SK-N-SH (cell line): ENCODE measurements at regions not wholly inside any gene's neighbourhood (a gene's known extent, or its start where the extent isn't known, plus 50 kb on each side); places are given as distances from the start of the nearest gene placed in this dataset.

Experiments used
- CTCF ChIA-PET: fragments of 300-600, 350-600 bp; formaldehyde crosslinking; extraction: SDS; loops from one replicate; lab custom pipeline; 2021; lab: Yijun Ruan, JAX
- POLR2A ChIA-PET: fragments of 350-600 bp; sonication (Branson Sonifier 250); formaldehyde crosslinking; extraction: SDS; loops from one replicate; lab custom pipeline; 2020; ENCODE audit warnings: antibody characterized with exemption, inconsistent platforms; lab: Yijun Ruan, JAX
- DNase-seq: peaks from one replicate; pipeline ENCODE4 v3.0.0; 2012
- H2AFZ ChIP-seq: fragments of 200-600 bp; sonication (generic); 2 replicates; pipeline ENCODE4 v1.8.1; 2016; ENCODE audit warnings: antibody characterized with exemption, mild to moderate bottlenecking, low read depth
- H3F3A ChIP-seq: fragments of 200-600 bp; sonication (generic); replicated peaks from 2 replicates; pipeline ENCODE3; 2016; ENCODE audit warnings: antibody characterized with exemption, mild to moderate bottlenecking; ENCODE audit not compliant: insufficient read depth
- H3K27ac ChIP-seq, 2 experiments: fragments of 200-500 bp in 1 of 2; fragments of 200-600 bp in 1 of 2; sonication (Bioruptor generic) in 1 of 2; sonication (generic), shearing (Covaris generic) in 1 of 2; 2 replicates each; pipeline versions ENCODE4 v1.5.1 to v1.6.1; 2014 to 2016; ENCODE audit warnings: low read depth in 2 of 2, inconsistent platforms in 1 of 2, low read length in 1 of 2, mild to moderate bottlenecking in 1 of 2, mixed read lengths in 1 of 2
- H3K27me3 ChIP-seq: fragments of 200-600 bp; sonication (generic), shearing (Covaris generic); 2 replicates; pipeline ENCODE4 v1.6.1; 2016; ENCODE audit warnings: mixed run types; ENCODE audit not compliant: insufficient read depth
- H3K36me3 ChIP-seq, 2 experiments: fragments of 200-500 bp in 1 of 2; fragments of 200-600 bp in 1 of 2; sonication (Bioruptor generic) in 1 of 2; sonication (generic) in 1 of 2; replicated peaks in 1 of 2; 2 replicates each; pipeline versions ENCODE3 to v1.5.1; 2014 to 2016; ENCODE audit warnings: low read length in 1 of 2, mild to moderate bottlenecking in 1 of 2; ENCODE audit not compliant: insufficient read depth in 2 of 2, control insufficient read depth in 1 of 2
- H3K4me1 ChIP-seq, 2 experiments: fragments of 200-500 bp in 1 of 2; fragments of 200-600 bp in 1 of 2; sonication (Bioruptor generic) in 1 of 2; sonication (generic), shearing (Covaris generic) in 1 of 2; 2 replicates each; pipeline versions ENCODE4 v1.5.1 to v1.6.1; 2014 to 2016; ENCODE audit warnings: low read depth in 1 of 2, low read length in 1 of 2, mixed run types in 1 of 2; ENCODE audit not compliant: insufficient read depth in 2 of 2, control insufficient read depth in 1 of 2
- H3K4me2 ChIP-seq: fragments of 200-600 bp; sonication (generic), shearing (Covaris generic); 2 replicates; pipeline ENCODE4 v1.6.1; 2017; ENCODE audit warnings: mixed run types
- H3K4me3 ChIP-seq, 2 experiments: fragments of 200-500 bp in 1 of 2; fragments of 200-600 bp in 1 of 2; sonication (Bioruptor generic) in 1 of 2; sonication (generic), shearing (Covaris generic) in 1 of 2; 2 replicates each; pipeline versions ENCODE4 v1.5.1 to v1.8.1; 2014 to 2016; ENCODE audit warnings: low read depth in 2 of 2, inconsistent platforms in 1 of 2, low read length in 1 of 2, mild to moderate bottlenecking in 1 of 2, mixed read lengths in 1 of 2, moderate library complexity in 1 of 2
- H3K79me2 ChIP-seq: fragments of 200-600 bp; sonication (generic); 2 replicates; pipeline ENCODE4 v1.8.1; 2017; ENCODE audit warnings: mild to moderate bottlenecking; ENCODE audit not compliant: insufficient read depth
- H3K9ac ChIP-seq: fragments of 200-600 bp; sonication (generic); 2 replicates; pipeline ENCODE4 v1.6.1; 2017; ENCODE audit warnings: mixed run types
- H3K9me2 ChIP-seq: fragments of 200-600 bp; sonication (generic); 2 replicates; pipeline ENCODE4 v1.6.1; 2017; ENCODE audit warnings: mixed run types
- H3K9me3 ChIP-seq: fragments of 200-600 bp; sonication (generic); 2 replicates; pipeline ENCODE4 v1.6.1; 2017; ENCODE audit warnings: mixed run types, mild to moderate bottlenecking, moderate library complexity
- H4K20me1 ChIP-seq: fragments of 200-600 bp; sonication (generic); 2 replicates; pipeline ENCODE4 v1.6.1; 2017; ENCODE audit warnings: mild to moderate bottlenecking, mixed run types; ENCODE audit not compliant: insufficient read depth
- CHD2 ChIP-seq: fragments of 150-350 bp; IDR thresholded peaks from 2 replicates; pipeline ENCODE4 v1.6.1; 2018; ENCODE audit warnings: low read length; ENCODE audit not compliant: partially characterized antibody
- EP300 ChIP-seq, 2 experiments: IDR thresholded peaks; 2 replicates each; pipeline versions ENCODE4 v1.4.0 to v1.6.1; 2012; ENCODE audit warnings: borderline replicate concordance in 1 of 2, low read depth in 1 of 2, low read length in 1 of 2
- EZH2phosphoT487 ChIP-seq: fragments of 200-600 bp; sonication (generic); IDR thresholded peaks from 2 replicates; pipeline ENCODE4 v1.6.1; 2017; ENCODE audit warnings: low read depth, mixed run types, mild to moderate bottlenecking, antibody characterized with exemption, moderate library complexity, borderline replicate concordance
- FOSL2 ChIP-seq: IDR thresholded peaks from 2 replicates; pipeline ENCODE4 v1.4.0; 2012; ENCODE audit warnings: low read depth, mild to moderate bottlenecking, moderate library complexity, borderline replicate concordance
- GABPA ChIP-seq: IDR thresholded peaks from 2 replicates; pipeline ENCODE4 v1.4.0; 2012; ENCODE audit warnings: low read depth, mild to moderate bottlenecking
- IRF3 ChIP-seq: fragments of 150-350 bp; IDR thresholded peaks from 2 replicates; pipeline ENCODE4 v1.6.1; 2016; ENCODE audit warnings: mild to moderate bottlenecking, low read depth, low read length
- JUND ChIP-seq: IDR thresholded peaks from 2 replicates; pipeline ENCODE4 v1.4.0; 2012
- MXI1 ChIP-seq: IDR thresholded peaks from 2 replicates; pipeline ENCODE4 v1.6.1; 2012; ENCODE audit warnings: mild to moderate bottlenecking, low read depth, low read length, improper control_type of control experiment
- POLR2AphosphoS5 ChIP-seq: IDR thresholded peaks from 2 replicates; pipeline ENCODE4 v1.6.1; 2012; ENCODE audit warnings: low read depth, low read length
- RAD21 ChIP-seq: IDR thresholded peaks from 2 replicates; pipeline ENCODE4 v1.6.1; 2012; ENCODE audit warnings: mild to moderate bottlenecking, low read length
- RCOR1 ChIP-seq: fragments of 150-350 bp; IDR thresholded peaks from 2 replicates; pipeline ENCODE4 v1.6.1; 2017; ENCODE audit warnings: antibody characterized with exemption, low read length
- RFX5 ChIP-seq: IDR thresholded peaks from 2 replicates; pipeline ENCODE4 v1.6.1; 2012; ENCODE audit warnings: mild to moderate bottlenecking, improper control_type of control experiment, low read length
- RXRA ChIP-seq: IDR thresholded peaks from 2 replicates; pipeline ENCODE4 v1.4.0; 2012; ENCODE audit warnings: low read depth, mild to moderate bottlenecking, borderline replicate concordance
- SMC3 ChIP-seq: IDR thresholded peaks from 2 replicates; pipeline ENCODE4 v1.6.1; 2012; ENCODE audit warnings: low read depth, low read length, improper control_type of control experiment
- TCF12 ChIP-seq: IDR thresholded peaks from 2 replicates; pipeline ENCODE4 v1.4.0; 2012
- TEAD4 ChIP-seq: IDR thresholded peaks from 2 replicates; pipeline ENCODE4 v1.4.0; 2012; ENCODE audit warnings: mild to moderate bottlenecking, borderline replicate concordance; ENCODE audit not compliant: insufficient read depth
- USF1 ChIP-seq: IDR thresholded peaks from 2 replicates; pipeline ENCODE4 v1.4.0; 2012; ENCODE audit warnings: low read depth, borderline replicate concordance
- USF2 ChIP-seq: fragments of 150-350 bp; IDR thresholded peaks from 2 replicates; pipeline ENCODE4 v1.6.1; 2017; ENCODE audit warnings: antibody characterized with exemption, low read length, low read depth, borderline replicate concordance
- ZBTB33 ChIP-seq: IDR thresholded peaks from 2 replicates; pipeline ENCODE4 v1.4.0; 2012; ENCODE audit warnings: low read depth, borderline replicate concordance
- WGBS: methylation state at CpG from one replicate; pipeline ENCODE4 v1.1.6; 2017; ENCODE audit warnings: low lambda C conversion rate; 5-methylcytosine and 5-hydroxymethylcytosine counted together
- TF ChIP-seq, protein P1 (sequence below): IDR thresholded peaks from 2 replicates; pipeline ENCODE4 v1.4.0; 2012; ENCODE audit warnings: low read depth

- H3K9ac ChIP-seq = no peak overlapping the region
- TF ChIP-seq MXI1 (no peak), IRF3 (no peak), RAD21 (no peak), USF2 (no peak), JUND (no peak), RXRA (no peak)
- TF ChIP-seq, protein P1, sequence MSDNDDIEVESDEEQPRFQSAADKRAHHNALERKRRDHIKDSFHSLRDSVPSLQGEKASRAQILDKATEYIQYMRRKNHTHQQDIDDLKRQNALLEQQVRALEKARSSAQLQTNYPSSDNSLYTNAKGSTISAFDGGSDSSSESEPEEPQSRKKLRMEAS = no peak
- CTCF ChIA-PET = no interaction called here
- no peaks in the 10 kb centered on the region for H3K36me3 ChIP-seq
- no peak overlapping the region for H3K4me3 ChIP-seq
- no peaks in the 10 kb centered on the region for H3K9me3 ChIP-seq
- no peaks in the 10 kb centered on the region for H3K79me2 ChIP-seq
- WGBS = 21% methylated on average over 7 of the region's 7 CpGs
- no peak overlapping the region for H3K4me2 ChIP-seq
- no peak overlapping the region for H3K27ac ChIP-seq
- peaks cover 0 to 9% of the 10 kb centered on the region in 2 experiments; a peak in 1 of 4 replicates for H3K4me1 ChIP-seq
- no peaks in the 10 kb centered on the region for H3K9me2 ChIP-seq
- POLR2A ChIA-PET = no interaction called here
- DNase-seq = no peak
- no peak overlapping the region for H2AFZ ChIP-seq
- no peaks in the 10 kb centered on the region for H3F3A ChIP-seq
- H3K27me3 ChIP-seq = no peaks in the 10 kb centered on the region
- no peaks in the 10 kb centered on the region for H4K20me1 ChIP-seq
These were observed 793.7 kb upstream of the EEF2KMT start for GRCh38 chr16:5891296-5891695.

GRCh38 chr16:5885521-5885920, 787.9 kb upstream of the EEF2KMT start:
- H3K4me2 ChIP-seq = no peak overlapping the region

More at GRCh38 chr16:5885521-5885920, 787.9 kb upstream of the EEF2KMT start:
- Histone ChIP-seq H3K9me2 (no peaks in the 10 kb centered on the region), H3K79me2 (no peaks in the 10 kb centered on the region), H3K9ac (no peak overlapping the region), H4K20me1 (no peaks in the 10 kb centered on the region), H2AFZ (no peak overlapping the region), H3K9me3 (no peaks in the 10 kb centered on the region), H3K27ac (no peak overlapping the region), H3K4me3 (no peak overlapping the region), H3K36me3 (no peaks in the 10 kb centered on the region), H3F3A (no peaks in the 10 kb centered on the region), H3K27me3 (no peaks in the 10 kb centered on the region), H3K4me1 (no peaks in the 10 kb centered on the region)
- POLR2A ChIA-PET = no interaction called here
- TF ChIP-seq CHD2 = no peak
- no peak for TF ChIP-seq TEAD4
- no peak for TF ChIP-seq USF1
- TF ChIP-seq RAD21 = no peak
- TF ChIP-seq FOSL2 = no peak
- TF ChIP-seq GABPA = no peak
- TF ChIP-seq IRF3 = no peak
- TF ChIP-seq RCOR1 = no peak
- no peak for TF ChIP-seq ZBTB33
- no peak for TF ChIP-seq TCF12
- TF ChIP-seq USF2 = no peak
- no peak for TF ChIP-seq RFX5
- TF ChIP-seq EZH2phosphoT487 = no peak
- TF ChIP-seq EP300 (IDR thresholded peaks at IDR 0.05; ENCODE audit: borderline replicate concordance in 1 of 2, low read depth in 1 of 2, low read length in 1 of 2) = no peak
- no peak for TF ChIP-seq POLR2AphosphoS5
- TF ChIP-seq SMC3 = no peak
- DNase-seq = no peak
- WGBS = 14% methylated on average over 6 of the region's 6 CpGs
- CTCF ChIA-PET = interaction anchor here (0.6 kb wide), 1 partner anchor 9 kb away, joined by 3 read pairs; no protein-coding TSS in a partner anchor
